Hematopoietic multipotent progenitor cell (in vitro differentiated cells): ENCODE measurements at regions not wholly inside any gene's neighbourhood (a gene's known extent, or its start where the extent isn't known, plus 50 kb on each side); places are given as distances from the start of the nearest gene placed in this dataset.

ENCODE experiments used
- DNase-seq, 3 donors: peaks; one replicate each; pipeline ENCODE4 v3.0.0-alpha.2; 2011 to 2015; ENCODE audit warnings: low read depth in 2 of 3, low spot score in 2 of 3

DNA sequence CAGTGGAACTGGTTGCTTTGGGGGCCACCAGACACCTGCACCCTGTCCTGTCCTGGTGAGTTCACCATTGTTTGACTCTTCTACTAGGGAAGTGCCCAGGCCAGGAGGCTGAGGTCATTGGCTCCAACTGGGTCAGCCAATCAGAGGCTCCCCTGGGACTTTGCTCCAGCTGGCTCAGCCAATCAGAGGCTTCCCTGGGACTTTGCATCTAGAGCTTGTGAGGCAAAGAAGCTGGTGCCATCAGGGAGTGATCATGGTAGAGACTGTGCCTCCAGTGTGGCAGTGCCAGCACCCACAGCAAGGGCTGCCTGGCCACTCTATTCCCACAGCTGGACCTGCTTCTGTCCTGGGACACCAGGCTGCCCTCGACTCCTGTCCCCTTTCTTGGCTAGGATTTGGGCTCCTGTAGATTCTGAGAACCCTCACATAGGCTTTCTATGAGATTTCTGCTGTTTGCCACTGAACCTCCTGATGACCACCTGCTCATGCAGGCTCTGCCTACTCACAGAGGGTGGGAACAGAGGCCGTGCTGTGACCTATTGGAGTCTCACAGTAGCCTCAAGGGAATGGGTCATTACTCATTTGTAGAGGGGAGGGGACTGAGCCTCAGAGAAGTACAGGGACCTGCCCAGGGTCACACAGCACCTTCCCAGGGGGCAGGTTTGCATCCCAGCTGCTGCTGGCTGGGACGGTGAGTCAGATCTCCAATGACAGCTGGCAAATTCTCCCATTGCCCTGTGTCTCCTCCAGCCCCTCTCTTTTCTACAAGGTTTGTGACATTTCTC lies 59.2 kb upstream of the SHISAL1 start:
- DNase-seq, result no peak

DNA sequence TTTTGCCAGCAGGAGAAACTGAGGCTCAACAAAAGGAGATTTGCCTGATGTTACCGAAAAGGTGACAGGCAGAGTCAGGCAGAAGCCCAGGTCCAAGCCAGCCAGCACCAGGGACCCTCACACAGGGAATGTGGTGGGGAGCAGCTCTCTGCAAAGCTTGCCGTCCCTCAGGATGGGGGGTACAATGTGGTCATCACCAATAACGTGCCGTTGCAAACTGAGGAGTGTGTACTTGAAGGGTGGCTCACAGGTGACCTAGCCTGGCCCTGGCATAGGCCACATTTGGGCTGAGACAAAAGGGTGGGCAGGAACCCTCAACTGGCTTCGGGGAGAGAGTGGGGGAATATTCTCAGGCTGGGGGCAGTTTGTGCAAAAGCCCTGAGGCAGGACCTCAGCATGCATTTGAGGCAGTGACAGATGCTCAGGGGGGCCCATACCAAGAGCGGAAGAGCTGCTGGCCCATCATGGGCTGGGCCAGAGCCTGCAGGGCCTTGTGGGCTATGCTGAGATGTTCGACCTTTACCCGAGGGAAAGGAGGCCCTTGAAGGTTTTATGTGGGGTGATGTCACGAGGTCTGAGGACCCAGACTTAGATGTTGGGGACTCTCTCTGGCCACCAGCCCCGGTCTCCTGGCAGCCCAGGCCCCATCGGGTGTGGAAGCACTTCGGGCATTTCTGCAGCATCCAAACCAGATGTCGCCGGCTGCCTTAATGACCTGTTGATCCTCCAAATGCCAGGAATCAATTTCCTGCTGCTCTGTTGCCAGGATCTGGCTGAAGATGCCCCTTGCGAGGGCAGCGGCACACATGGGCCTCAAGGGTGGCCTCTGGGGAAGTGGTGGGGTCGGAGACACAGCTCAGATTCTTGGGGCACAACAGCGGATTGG lies 57.4 kb upstream of the SHISAL1 start:
- no peak for DNase-seq

DNA sequence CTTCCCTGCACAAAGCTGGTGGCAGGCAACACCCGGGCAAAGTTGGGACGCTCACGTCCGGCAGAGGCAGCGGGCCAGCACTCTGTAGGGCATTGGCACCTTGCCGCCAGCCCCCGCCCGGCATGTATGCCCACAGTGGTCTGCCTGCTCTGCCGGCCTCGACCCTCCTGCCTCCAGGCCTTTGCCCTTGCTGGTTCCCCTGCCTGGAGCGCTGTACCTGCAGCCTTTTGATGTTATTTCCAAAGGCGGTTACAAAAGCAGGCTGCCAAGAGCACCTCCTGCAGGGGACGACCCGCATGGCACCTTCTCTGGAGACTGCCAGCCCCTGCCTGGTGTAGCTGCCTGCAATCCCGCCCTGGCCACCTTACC lies 56.5 kb upstream of the SHISAL1 start:
- no peak for DNase-seq

DNA sequence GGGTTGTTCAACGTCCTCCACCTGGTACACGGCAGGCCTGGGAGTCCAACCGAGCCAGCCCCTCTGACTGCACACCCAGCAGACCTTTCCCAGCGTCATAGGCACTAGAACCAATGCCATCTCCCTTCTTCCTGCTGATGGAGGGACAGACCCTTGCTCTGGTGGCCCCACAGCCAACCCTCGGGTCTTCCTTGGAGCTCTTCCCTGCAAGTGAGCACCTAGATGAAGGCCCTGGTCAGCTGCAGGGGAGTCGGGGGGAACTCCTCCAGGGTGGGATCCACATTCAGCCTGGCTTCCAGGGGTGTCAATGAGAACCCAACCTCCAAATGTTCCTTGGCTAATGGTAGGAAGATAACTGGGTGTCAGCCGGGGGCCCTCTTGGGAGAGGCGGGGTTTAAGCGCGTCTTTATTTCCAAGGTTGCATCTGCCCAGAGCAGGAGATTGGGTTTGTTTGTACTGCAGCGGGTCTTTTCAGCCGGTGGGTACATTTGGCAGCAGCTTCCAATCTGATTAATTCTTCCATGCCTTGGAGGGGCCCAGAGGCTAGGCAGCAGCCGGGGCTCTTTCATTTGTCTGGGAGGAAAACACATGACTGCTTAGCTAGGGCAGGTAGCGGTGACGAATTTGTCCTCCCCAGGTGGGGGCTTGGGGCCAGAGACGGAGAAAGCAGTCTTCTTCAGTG lies 56.0 kb upstream of the SHISAL1 start:
- no peak for DNase-seq

DNA sequence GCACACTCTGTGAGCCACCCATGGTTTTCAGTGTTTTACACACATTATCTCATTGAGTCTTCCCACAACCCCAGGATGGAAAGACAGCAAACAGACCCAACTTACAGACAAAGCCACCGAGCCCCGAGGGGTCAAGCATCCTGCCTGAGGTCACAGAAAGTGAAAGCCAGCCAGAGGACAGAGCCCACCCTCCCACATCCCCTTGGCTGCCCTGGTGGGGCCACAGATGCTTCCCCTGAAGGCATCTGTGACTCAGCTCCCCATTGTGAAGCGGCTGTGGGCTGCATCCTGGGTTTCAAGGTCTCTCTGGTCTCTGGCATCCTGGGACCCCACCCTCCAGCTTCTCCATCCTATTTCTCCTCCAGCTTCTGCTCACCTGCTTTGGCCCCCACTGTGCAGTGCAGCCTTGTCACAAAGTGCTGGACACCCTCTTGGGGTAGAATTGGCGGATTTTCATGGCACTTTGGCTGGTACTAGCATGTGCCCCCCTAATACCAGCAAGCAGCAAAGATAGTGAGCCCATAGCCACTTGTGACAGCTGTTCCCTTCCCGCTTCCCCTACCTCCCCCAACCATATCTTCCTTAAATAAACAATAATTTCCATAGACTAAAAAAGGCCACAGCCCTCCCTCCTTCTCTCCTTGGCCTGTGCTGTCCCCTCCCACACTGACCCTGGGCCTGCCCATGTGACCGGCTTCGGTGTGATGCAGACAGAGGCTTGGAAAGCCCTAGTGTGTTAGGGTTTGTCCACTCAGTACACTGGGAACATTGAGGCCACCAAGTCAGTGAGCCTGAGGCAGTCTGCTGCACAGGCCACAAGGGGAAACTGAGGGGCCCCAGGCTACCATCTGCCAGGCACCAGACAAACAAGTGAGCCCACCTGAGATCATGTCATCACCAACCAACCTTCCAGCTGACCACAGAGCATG lies 53.9 kb upstream of the SHISAL1 start:
- no peak for DNase-seq

DNA sequence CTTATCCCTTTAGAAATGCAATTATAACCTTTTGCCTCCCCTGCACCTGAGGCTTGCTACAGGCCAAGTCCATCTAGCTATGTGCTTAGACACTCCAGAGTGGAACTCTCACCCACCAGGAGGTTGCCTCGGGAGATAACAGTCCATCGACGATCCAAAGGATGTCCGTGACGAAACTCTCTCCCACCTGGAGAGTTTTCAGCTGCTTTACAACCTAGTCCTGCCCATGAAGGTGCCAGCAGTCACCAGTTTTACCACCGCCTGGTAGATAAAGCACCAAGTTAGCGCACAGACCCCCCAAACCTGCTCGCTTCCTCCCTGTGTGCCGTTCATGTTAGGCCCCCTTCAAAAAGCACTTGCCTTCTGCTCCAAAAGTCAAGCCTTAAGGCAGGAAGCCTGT lies 53.1 kb upstream of the SHISAL1 start:
- no peak for DNase-seq

DNA sequence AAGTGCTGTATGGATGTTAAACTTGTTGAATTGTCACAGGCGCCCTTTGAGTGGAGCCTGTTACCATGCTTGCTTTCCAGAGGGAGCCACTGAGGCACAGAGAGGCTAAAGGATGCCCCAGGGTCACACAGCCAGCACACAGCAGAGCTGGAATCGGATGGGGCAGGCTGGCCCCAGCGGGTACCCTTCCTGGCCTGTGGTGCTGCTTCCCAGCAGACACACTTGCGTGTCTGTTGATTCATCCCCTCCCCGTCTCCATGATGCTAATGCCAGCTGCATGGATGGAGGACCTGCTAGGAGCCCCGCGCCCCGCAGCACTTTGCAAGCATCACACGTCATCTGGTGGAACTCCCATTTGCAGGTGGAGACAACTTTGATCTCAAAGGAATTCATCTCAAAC lies 52.4 kb upstream of the SHISAL1 start:
- no peak for DNase-seq

DNA sequence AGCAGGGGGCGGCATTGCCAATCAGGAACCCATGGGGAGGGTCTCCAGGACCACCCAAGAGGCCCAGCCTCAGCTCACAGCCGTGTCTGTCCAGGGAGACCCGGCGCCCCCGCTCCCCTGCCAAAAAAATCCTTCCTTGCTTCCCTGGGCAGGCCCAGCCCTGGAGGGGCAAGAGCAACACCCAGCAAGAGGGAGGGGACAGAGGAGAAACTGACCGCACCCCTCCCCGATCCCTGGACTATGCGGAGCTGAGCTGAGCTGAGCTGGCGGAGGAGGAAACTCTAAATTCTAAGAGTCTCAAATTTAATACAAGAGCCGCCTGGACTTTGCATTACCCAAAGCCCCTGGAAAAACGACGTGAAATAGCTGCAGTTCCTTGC lies 52.0 kb upstream of the SHISAL1 start:
- no peak for DNase-seq

DNA sequence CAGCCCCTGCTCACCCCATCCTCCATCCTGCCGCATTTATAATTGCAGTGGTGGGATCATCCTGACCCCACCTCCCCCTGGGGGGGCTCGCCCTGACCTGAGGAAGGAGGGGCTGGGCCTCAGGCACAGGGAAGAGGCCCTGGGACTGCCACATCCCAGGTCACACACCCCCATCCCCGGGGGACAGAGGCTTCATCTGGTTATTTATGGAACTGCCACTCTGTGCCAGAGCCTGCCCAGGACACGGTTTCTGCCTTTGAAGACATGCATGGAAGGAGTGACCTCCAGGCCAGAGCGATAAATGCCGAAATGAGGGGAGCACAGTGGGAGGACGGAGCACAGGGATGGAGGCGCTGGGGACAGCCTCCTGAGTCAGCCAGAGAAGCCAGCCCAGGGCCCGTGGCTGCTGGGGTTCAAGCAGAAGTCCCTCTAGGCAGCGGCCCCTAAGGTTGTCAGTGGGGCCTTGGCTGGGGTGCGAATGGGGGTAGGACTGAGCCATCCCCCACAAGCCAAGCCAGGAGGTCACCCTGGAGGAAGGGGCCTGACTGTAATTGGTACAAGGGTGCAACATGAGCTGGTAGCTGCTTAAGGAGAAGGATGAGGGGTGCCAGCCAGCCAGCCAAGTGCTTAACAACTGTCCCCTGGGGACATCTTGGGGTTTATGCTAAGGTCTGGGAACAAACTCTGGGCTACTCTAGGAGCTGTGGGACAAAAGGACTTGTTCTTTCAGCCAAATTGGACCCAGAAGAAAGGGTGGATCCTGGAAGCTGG lies 51.4 kb upstream of the SHISAL1 start:
- no peak for DNase-seq

DNA sequence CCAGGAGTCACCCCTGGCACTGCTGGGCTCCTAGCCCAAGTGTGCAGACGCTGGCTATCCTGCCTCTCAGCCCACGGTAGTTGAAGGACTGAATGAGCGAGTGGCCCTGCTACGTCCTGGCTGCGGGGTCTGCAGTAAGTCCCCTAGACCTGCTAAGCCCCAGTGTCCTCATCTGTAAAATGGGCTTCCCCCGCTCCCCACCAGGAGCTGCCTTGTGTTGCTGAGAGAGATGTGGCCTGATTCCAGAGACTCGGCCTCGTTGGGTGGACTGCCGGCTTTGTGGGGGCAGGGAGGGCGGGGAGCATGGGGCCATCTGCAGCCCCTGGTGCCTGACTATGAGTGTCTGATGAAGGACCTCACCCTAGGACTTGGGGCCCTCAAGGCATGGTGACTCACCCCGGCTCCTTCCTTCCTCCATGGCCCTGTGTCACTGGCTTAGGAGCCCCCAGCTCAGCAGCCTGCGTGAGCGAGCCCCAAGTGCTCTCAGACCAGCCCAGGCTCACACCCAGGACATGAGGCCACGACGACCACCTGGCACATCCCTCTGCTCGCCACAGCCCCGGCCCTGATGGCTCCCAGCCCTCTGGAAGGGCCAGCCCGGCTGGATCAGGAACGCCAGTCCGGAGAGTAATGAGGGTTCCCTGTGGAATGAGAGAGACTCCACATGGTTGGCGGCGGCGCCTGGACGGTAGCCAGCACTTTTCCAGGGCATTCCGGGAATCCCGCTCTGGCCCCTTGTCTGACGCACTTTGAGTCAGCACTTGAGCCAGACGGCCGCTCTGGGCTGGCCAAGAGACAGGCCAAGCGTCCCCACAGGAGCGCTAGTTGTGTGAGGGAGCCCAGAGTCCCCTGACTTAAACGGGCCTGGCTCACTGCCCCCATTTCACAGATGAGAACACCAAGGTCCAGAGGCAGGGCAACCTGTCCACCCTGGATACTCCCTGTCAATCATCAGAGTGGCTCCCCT lies 50.5 kb upstream of the SHISAL1 start:
- no peak for DNase-seq

DNA sequence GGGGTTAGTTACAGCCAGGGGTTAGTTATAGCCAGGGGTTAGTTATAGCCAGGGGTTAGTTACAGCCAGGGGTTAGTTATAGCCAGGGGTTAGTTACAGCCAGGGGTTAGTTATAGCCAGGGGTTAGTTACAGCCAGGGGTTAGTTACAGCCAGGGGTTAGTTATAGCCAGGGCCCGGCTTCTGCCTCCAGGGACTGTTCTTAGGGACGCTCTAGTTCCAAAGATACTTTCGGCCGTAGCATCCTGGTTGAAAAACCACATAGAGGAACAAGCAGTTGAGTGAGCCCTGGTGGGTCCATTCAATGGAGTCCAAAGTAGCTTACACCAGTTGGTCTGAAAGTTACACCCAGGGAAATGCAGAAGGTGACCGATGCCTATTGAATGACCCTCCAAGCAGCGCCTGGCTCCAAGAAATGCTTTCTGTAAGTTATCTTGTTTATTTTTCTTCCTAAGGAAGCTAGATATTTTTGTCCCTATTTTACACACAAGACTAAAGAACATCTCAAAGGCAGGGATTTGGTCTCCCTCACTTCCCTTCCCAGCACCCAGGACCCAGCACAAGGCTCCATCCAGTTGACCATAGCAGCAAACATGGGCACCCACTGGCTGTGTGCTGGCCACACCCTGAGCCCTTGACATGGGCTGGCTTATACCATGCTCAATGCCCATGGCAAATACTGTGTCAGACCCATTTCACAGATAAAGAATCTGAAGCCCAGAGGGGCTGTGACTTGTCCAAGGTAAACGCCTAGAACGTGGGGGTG lies 49.7 kb upstream of the SHISAL1 start:
- DNase-seq, result no peak
